Type B pancreatic cell (in vitro differentiated cells): ENCODE measurements at regions not wholly inside any gene's neighbourhood (a gene's known extent, or its start where the extent isn't known, plus 50 kb on each side); places are given as distances from the start of the nearest gene placed in this dataset.
"Not testable (repeated sequence)": the region's sequence is repeated elsewhere in the genome, so short reads cannot be mapped to it uniquely, and the experiment has no call there.

Experiments used
- DNase-seq: peaks from one replicate; pipeline ENCODE4 v3.0.0; 2021; ENCODE audit warnings: mixed read lengths; ENCODE audit not compliant: unreplicated experiment; ENCODE audit errors: extremely low spot score
- H3K27ac Mint-ChIP-seq: 2 replicates; pipeline ENCODE4 v1.8.0; 2021; ENCODE audit warnings: mild to moderate bottlenecking, mixed read lengths
- H3K27me3 Mint-ChIP-seq: 2 replicates; pipeline ENCODE4 v1.8.0; 2021; ENCODE audit warnings: mixed read lengths
- H3K36me3 Mint-ChIP-seq: 2 replicates; pipeline ENCODE4 v1.8.0; 2021; ENCODE audit warnings: mixed read lengths
- H3K4me1 Mint-ChIP-seq: one replicate; pipeline ENCODE4 v1.8.0; 2021; ENCODE audit warnings: mixed read lengths; ENCODE audit not compliant: unreplicated experiment
- H3K4me3 Mint-ChIP-seq: 2 replicates; pipeline ENCODE4 v1.8.0; 2021; ENCODE audit warnings: mild to moderate bottlenecking, mixed read lengths
- H3K9me3 Mint-ChIP-seq: 2 replicates; pipeline ENCODE4 v1.8.0; 2021; ENCODE audit warnings: mixed read lengths
- CTCF ChIP-seq: fragments of 200-600 bp; sonication (generic); conservative IDR thresholded peaks from 2 replicates; pipeline ENCODE4 v1.5.0; 2021; ENCODE audit warnings: antibody characterized with exemption, mild to moderate bottlenecking

GRCh38 chr9:104233366-104233765 lies 139.3 kb downstream of the SMC2 start:
- TF ChIP-seq CTCF = no peak
- no peaks in the 10 kb centered on the region for H3K4me1 Mint-ChIP-seq
- no peaks in the 10 kb centered on the region for H3K27me3 Mint-ChIP-seq
- H3K9me3 Mint-ChIP-seq = no peaks in the 10 kb centered on the region
- no peaks in the 10 kb centered on the region for H3K36me3 Mint-ChIP-seq
- H3K27ac Mint-ChIP-seq = no peak overlapping the region
- H3K4me3 Mint-ChIP-seq = no peak overlapping the region
- DNase-seq = no peak

- not testable (repeated sequence) for DNase-seq, H3K4me3 Mint-ChIP-seq, H3K36me3 Mint-ChIP-seq, H3K27ac Mint-ChIP-seq, H3K9me3 Mint-ChIP-seq, H3K4me1 Mint-ChIP-seq, H3K27me3 Mint-ChIP-seq
Observed at GRCh38 chr9:104234632-104235337, 140.7 kb downstream of the SMC2 start.

GRCh38 chr9:104235347-104236120 lies 141.4 kb downstream of the SMC2 start:
- H3K27me3 Mint-ChIP-seq, H3K36me3 Mint-ChIP-seq, H3K9me3 Mint-ChIP-seq, H3K4me3 Mint-ChIP-seq, DNase-seq, H3K27ac Mint-ChIP-seq, H3K4me1 Mint-ChIP-seq: not testable (repeated sequence)

GRCh38 chr9:104238668-104239067 lies 144.6 kb downstream of the SMC2 start:
- DNase-seq = no peak
- TF ChIP-seq CTCF = no peak
- Mint-ChIP-seq H3K4me1 (no peaks in the 10 kb centered on the region), H3K27ac (no peak overlapping the region), H3K9me3 (no peaks in the 10 kb centered on the region), H3K4me3 (no peak overlapping the region), H3K36me3 (no peaks in the 10 kb centered on the region), H3K27me3 (no peaks in the 10 kb centered on the region)

- no peak for TF ChIP-seq CTCF
- no peaks in the 10 kb centered on the region for H3K27me3 Mint-ChIP-seq
- no peak overlapping the region for H3K27ac Mint-ChIP-seq
- no peaks in the 10 kb centered on the region for H3K4me1 Mint-ChIP-seq
- no peak overlapping the region for H3K4me3 Mint-ChIP-seq
- H3K36me3 Mint-ChIP-seq = no peaks in the 10 kb centered on the region
- no peaks in the 10 kb centered on the region for H3K9me3 Mint-ChIP-seq
- DNase-seq = no peak
Observed at GRCh38 chr9:104240890-104241289, 146.8 kb downstream of the SMC2 start.

- Mint-ChIP-seq H3K9me3 (no peaks in the 10 kb centered on the region), H3K4me3 (no peak overlapping the region), H3K27me3 (no peaks in the 10 kb centered on the region), H3K27ac (no peak overlapping the region), H3K36me3 (no peaks in the 10 kb centered on the region), H3K4me1 (no peaks in the 10 kb centered on the region)
- DNase-seq = no peak
- no peak for TF ChIP-seq CTCF
Observed at GRCh38 chr9:104245925-104246324, 151.8 kb downstream of the SMC2 start.
